WTC11 (cell line): ENCODE measurements at regions not wholly inside any gene's neighbourhood (a gene's known extent, or its start where the extent isn't known, plus 50 kb on each side); places are given as distances from the start of the nearest gene placed in this dataset.

Source experiments
- ATAC-seq: fragments of 200-7000 bp; cut with Tn5 transposase; 2 replicates; pipeline ENCODE4 v1.10.0; 2021; ENCODE audit warnings: mild to moderate bottlenecking, moderate library complexity
- CTCF ChIA-PET: fragments of 300-600 bp; sonication (Branson Sonifier 250); formaldehyde crosslinking; loops from one replicate; lab custom pipeline; 2021; ENCODE audit warnings: antibody characterized with exemption; lab: Charles Lee
- POLR2A ChIA-PET: fragments of 350-600 bp; sonication (Branson Sonifier 250); formaldehyde crosslinking; loops from one replicate; lab custom pipeline; 2021; ENCODE audit warnings: antibody characterized with exemption; lab: Charles Lee
- DNase-seq: peaks from one replicate; pipeline ENCODE4 v3.0.0; 2021; ENCODE audit warnings: low spot score
- H3K27ac Mint-ChIP-seq: 2 replicates; pipeline ENCODE4 v1.8.0; 2021; ENCODE audit warnings: mixed read lengths
- H3K27me3 Mint-ChIP-seq: 2 replicates; pipeline ENCODE4 v1.8.0; 2021; ENCODE audit warnings: low read depth, mild to moderate bottlenecking, moderate library complexity, mixed read lengths
- H3K36me3 Mint-ChIP-seq: 2 replicates; pipeline ENCODE4 v1.8.0; 2021; ENCODE audit warnings: mixed read lengths
- H3K4me1 Mint-ChIP-seq: 2 replicates; pipeline ENCODE4 v1.8.0; 2022; ENCODE audit warnings: mixed read lengths
- H3K4me3 Mint-ChIP-seq: 2 replicates; pipeline ENCODE4 v1.8.0; 2021; ENCODE audit warnings: mild to moderate bottlenecking, moderate library complexity, mixed read lengths
- H3K9me3 Mint-ChIP-seq: 2 replicates; pipeline ENCODE4 v1.8.0; 2021; ENCODE audit warnings: mixed read lengths
- ATF3 ChIP-seq: sonication (generic); formaldehyde crosslinking; conservative IDR thresholded peaks from 2 replicates; pipeline ENCODE4 v1.8.1; 2022; ENCODE audit warnings: mild to moderate bottlenecking, missing genetic modification reagents
- CDX4 ChIP-seq: fragments of 250-450 bp; sonication (Bioruptor Pico); IDR thresholded peaks from 2 replicates; pipeline ENCODE4 v1.9.0; 2021; ENCODE audit warnings: moderate library complexity, mild to moderate bottlenecking, inconsistent platforms, borderline replicate concordance
- CTCF ChIP-seq: fragments of 200-600 bp; IDR thresholded peaks from 2 replicates; pipeline ENCODE4 v1.8.0; 2022; ENCODE audit warnings: antibody characterized with exemption
- ETV6 ChIP-seq: sonication (generic); formaldehyde crosslinking; IDR thresholded peaks from 2 replicates; pipeline ENCODE4 v1.8.1; 2022; ENCODE audit warnings: mild to moderate bottlenecking, missing genetic modification reagents
- GABPB1 ChIP-seq: sonication (generic); formaldehyde crosslinking; IDR thresholded peaks from 2 replicates; pipeline ENCODE4 v1.8.1; 2023; ENCODE audit warnings: mild to moderate bottlenecking, missing genetic modification reagents
- GRHL2 ChIP-seq: fragments of 250-450 bp; sonication (Bioruptor Pico); IDR thresholded peaks from 2 replicates; pipeline ENCODE4 v1.8.0; 2022; ENCODE audit warnings: mild to moderate bottlenecking, moderate library complexity; ENCODE audit not compliant: insufficient replicate concordance, severe bottlenecking
- GTF2I ChIP-seq: fragments of 250-450 bp; sonication (Bioruptor Pico); conservative IDR thresholded peaks from 2 replicates; pipeline ENCODE4 v1.4.0; 2021; ENCODE audit warnings: mild to moderate bottlenecking
- IRF1 ChIP-seq: sonication (generic); formaldehyde crosslinking; IDR thresholded peaks from 2 replicates; pipeline ENCODE4 v1.8.0; 2023; ENCODE audit warnings: missing genetic modification reagents
- JAZF1 ChIP-seq: fragments of 250-450 bp; sonication (Bioruptor Pico); IDR thresholded peaks from 2 replicates; pipeline ENCODE4 v1.9.0; 2021; ENCODE audit warnings: moderate library complexity, mild to moderate bottlenecking, inconsistent platforms
- MAX ChIP-seq: sonication (generic); formaldehyde crosslinking; IDR thresholded peaks from 2 replicates; pipeline ENCODE4 v1.8.0; 2022; ENCODE audit warnings: mild to moderate bottlenecking, missing genetic modification reagents
- NFYB ChIP-seq: sonication (generic); formaldehyde crosslinking; conservative IDR thresholded peaks from 2 replicates; pipeline ENCODE4 v1.8.0; 2022; ENCODE audit warnings: low read depth, missing genetic modification reagents
- OVOL2 ChIP-seq: fragments of 250-450 bp; sonication (Bioruptor Pico); IDR thresholded peaks from 2 replicates; pipeline ENCODE4 v1.9.0; 2021; ENCODE audit warnings: mild to moderate bottlenecking, borderline replicate concordance
- RORB ChIP-seq: fragments of 250-450 bp; sonication (Bioruptor Pico); IDR thresholded peaks from 2 replicates; pipeline ENCODE4 v1.9.0; 2021; ENCODE audit warnings: mild to moderate bottlenecking
- TCF7 ChIP-seq: sonication (generic); formaldehyde crosslinking; IDR thresholded peaks from 2 replicates; pipeline ENCODE4 v1.8.0; 2022; ENCODE audit warnings: mild to moderate bottlenecking, low read depth, missing genetic modification reagents, moderate library complexity
- TP53 ChIP-seq: sonication (generic); formaldehyde crosslinking; IDR thresholded peaks from 2 replicates; pipeline ENCODE4 v1.8.1; 2023; ENCODE audit warnings: mild to moderate bottlenecking, missing genetic modification reagents
- ZNF121 ChIP-seq: sonication (generic); formaldehyde crosslinking; IDR thresholded peaks from 2 replicates; pipeline ENCODE4 v1.8.0; 2023; ENCODE audit warnings: missing genetic modification reagents
- ZNF281 ChIP-seq: sonication (generic); formaldehyde crosslinking; IDR thresholded peaks from 2 replicates; pipeline ENCODE4 v1.8.0; 2023; ENCODE audit warnings: mild to moderate bottlenecking, missing genetic modification reagents
- ZNF416 ChIP-seq: fragments of 250-450 bp; sonication (Bioruptor Pico); IDR thresholded peaks from 2 replicates; pipeline ENCODE4 v1.9.0; 2021; ENCODE audit warnings: mild to moderate bottlenecking, inconsistent platforms
- ZNF423 ChIP-seq: fragments of 250-450 bp; sonication (Bioruptor Pico); IDR thresholded peaks from 2 replicates; pipeline ENCODE4 v2.1.2; 2022; ENCODE audit warnings: mild to moderate bottlenecking, moderate library complexity
- TF ChIP-seq, protein P1 (sequence below): sonication (generic); formaldehyde crosslinking; IDR thresholded peaks from 2 replicates; pipeline ENCODE4 v1.8.1; 2022; ENCODE audit warnings: mild to moderate bottlenecking, moderate library complexity, missing genetic modification reagents

DNA sequence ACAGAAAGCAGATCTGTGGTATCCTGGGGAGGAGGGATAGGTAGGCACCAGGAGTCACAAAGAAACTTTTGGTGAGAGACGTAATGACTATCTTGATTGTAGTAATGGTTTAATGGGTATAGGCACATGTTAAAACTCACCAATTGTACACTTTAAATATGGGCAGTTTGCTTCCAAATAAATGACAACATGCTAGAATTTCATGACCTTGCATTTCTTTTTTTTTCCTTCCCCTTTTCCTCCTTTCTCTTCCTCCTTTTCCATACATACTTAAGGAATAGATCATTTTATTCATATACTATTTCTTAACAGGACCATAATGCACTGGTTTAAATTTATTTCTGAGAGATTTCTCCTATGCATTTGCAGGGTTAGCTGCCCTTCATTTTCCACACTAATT lies 341.8 kb downstream of the TMEM182 start:
- ChIA-PET POLR2A (no interaction called here), CTCF (no interaction called here)
- Mint-ChIP-seq H3K27ac (no peak overlapping the region), H3K36me3 (no peaks in the 10 kb centered on the region), H3K9me3 (no peaks in the 10 kb centered on the region), H3K27me3 (no peaks in the 10 kb centered on the region), H3K4me3 (no peak overlapping the region), H3K4me1 (no peaks in the 10 kb centered on the region)
- TF ChIP-seq OVOL2 (CRISPR knock-in tag) = no peak
- no peak for TF ChIP-seq ATF3 (CRISPR knock-in tag)
- TF ChIP-seq RORB (CRISPR knock-in tag) = no peak
- no peak for TF ChIP-seq GTF2I (CRISPR knock-in tag)
- TF ChIP-seq, protein P1, sequence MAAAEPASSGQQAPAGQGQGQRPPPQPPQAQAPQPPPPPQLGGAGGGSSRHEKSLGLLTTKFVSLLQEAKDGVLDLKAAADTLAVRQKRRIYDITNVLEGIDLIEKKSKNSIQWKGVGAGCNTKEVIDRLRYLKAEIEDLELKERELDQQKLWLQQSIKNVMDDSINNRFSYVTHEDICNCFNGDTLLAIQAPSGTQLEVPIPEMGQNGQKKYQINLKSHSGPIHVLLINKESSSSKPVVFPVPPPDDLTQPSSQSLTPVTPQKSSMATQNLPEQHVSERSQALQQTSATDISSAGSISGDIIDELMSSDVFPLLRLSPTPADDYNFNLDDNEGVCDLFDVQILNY = no peak
- no peak for TF ChIP-seq TCF7
- no peak for TF ChIP-seq TP53 (CRISPR knock-in tag)
- no peak for TF ChIP-seq CTCF
- no peak for TF ChIP-seq MAX (CRISPR knock-in tag)
- no peak for TF ChIP-seq GABPB1 (CRISPR knock-in tag)
- no peak for TF ChIP-seq ZNF281 (CRISPR knock-in tag)
- no peak for TF ChIP-seq NFYB (CRISPR knock-in tag)
- no peak for TF ChIP-seq GRHL2 (CRISPR knock-in tag)
- TF ChIP-seq ZNF423 (CRISPR knock-in tag) = no peak
- TF ChIP-seq CDX4 = no peak
- TF ChIP-seq ETV6 (CRISPR knock-in tag) = no peak
- TF ChIP-seq ZNF416 = no peak
- ATAC-seq (no peak), DNase-seq (no peak)

GRCh38 chr2:103119352-103119751 lies 357.5 kb downstream of the TMEM182 start:
- no peaks in the 10 kb centered on the region for H3K36me3 Mint-ChIP-seq
- no peak overlapping the region for H3K4me3 Mint-ChIP-seq
- H3K27me3 Mint-ChIP-seq = no peaks in the 10 kb centered on the region
- no peaks in the 10 kb centered on the region for H3K4me1 Mint-ChIP-seq
- ChIA-PET POLR2A (no interaction called here), CTCF (no interaction called here)
- DNase-seq = no peak
- peaks cover 8% of the 10 kb centered on the region for H3K9me3 Mint-ChIP-seq
- ATAC-seq = no peak
- no peak overlapping the region for H3K27ac Mint-ChIP-seq
- TF ChIP-seq JAZF1 (CRISPR knock-in tag) (no peak), RORB (CRISPR knock-in tag) (no peak), IRF1 (CRISPR knock-in tag) (no peak), ZNF121 (CRISPR knock-in tag) (no peak), GRHL2 (CRISPR knock-in tag) (no peak)
